WTC11 (cell line): ENCODE measurements at regions not wholly inside any gene's neighbourhood (a gene's known extent, or its start where the extent isn't known, plus 50 kb on each side); places are given as distances from the start of the nearest gene placed in this dataset.

Experiments
- ATF1 ChIP-seq: sonication (generic); formaldehyde crosslinking; IDR thresholded peaks from 2 replicates; pipeline ENCODE4 v1.8.1; 2023; ENCODE audit warnings: mild to moderate bottlenecking, moderate library complexity, missing genetic modification reagents
- CTCF ChIP-seq: fragments of 200-600 bp; IDR thresholded peaks from 2 replicates; pipeline ENCODE4 v1.8.0; 2022; ENCODE audit warnings: antibody characterized with exemption
- ERG ChIP-seq: fragments of 250-450 bp; sonication (Bioruptor Pico); IDR thresholded peaks from 2 replicates; pipeline ENCODE4 v1.8.0; 2021; ENCODE audit warnings: mild to moderate bottlenecking
- FOXP1 ChIP-seq: sonication (generic); formaldehyde crosslinking; IDR thresholded peaks from 2 replicates; pipeline ENCODE4 v1.8.0; 2022; ENCODE audit warnings: missing genetic modification reagents, mild to moderate bottlenecking, moderate library complexity, borderline replicate concordance
- GABPB1 ChIP-seq: sonication (generic); formaldehyde crosslinking; IDR thresholded peaks from 2 replicates; pipeline ENCODE4 v1.8.1; 2023; ENCODE audit warnings: mild to moderate bottlenecking, missing genetic modification reagents
- KAT7 ChIP-seq: sonication (generic); formaldehyde crosslinking; IDR thresholded peaks from 2 replicates; pipeline ENCODE4 v1.8.1; 2023; ENCODE audit warnings: missing genetic modification reagents, mild to moderate bottlenecking, borderline replicate concordance
- NR2C2 ChIP-seq: sonication (generic); formaldehyde crosslinking; IDR thresholded peaks from 2 replicates; pipeline ENCODE4 v1.8.0; 2022; ENCODE audit warnings: mild to moderate bottlenecking, missing genetic modification reagents
- PREB ChIP-seq: sonication (generic); formaldehyde crosslinking; IDR thresholded peaks from 2 replicates; pipeline ENCODE4 v1.8.1; 2022; ENCODE audit warnings: mild to moderate bottlenecking, missing genetic modification reagents, moderate library complexity, borderline replicate concordance
- TF ChIP-seq, protein P1 (sequence below): sonication (generic); formaldehyde crosslinking; IDR thresholded peaks from 2 replicates; pipeline ENCODE4 v1.8.0; 2022; ENCODE audit warnings: mild to moderate bottlenecking, missing genetic modification reagents

GRCh38 chr4:44017422-44017739 lies 431.2 kb downstream of the KCTD8 start:
- TF ChIP-seq CTCF (no peak), PREB (CRISPR knock-in tag) (no peak), ERG (CRISPR knock-in tag) (no peak), GABPB1 (CRISPR knock-in tag) (no peak), KAT7 (CRISPR knock-in tag) (no peak), FOXP1 (no peak), ATF1 (CRISPR knock-in tag) (no peak), NR2C2 (CRISPR knock-in tag) (no peak)
- TF ChIP-seq, protein P1, sequence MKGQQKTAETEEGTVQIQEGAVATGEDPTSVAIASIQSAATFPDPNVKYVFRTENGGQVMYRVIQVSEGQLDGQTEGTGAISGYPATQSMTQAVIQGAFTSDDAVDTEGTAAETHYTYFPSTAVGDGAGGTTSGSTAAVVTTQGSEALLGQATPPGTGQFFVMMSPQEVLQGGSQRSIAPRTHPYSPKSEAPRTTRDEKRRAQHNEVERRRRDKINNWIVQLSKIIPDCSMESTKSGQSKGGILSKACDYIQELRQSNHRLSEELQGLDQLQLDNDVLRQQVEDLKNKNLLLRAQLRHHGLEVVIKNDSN (CRISPR knock-in tag), result no peak
